AG04450 (cell line): ENCODE measurements at regions not wholly inside any gene's neighbourhood (a gene's known extent, or its start where the extent isn't known, plus 50 kb on each side); places are given as distances from the start of the nearest gene placed in this dataset.

Experiments used
- CTCF ChIA-PET: fragments of 300-600, 350-600 bp; formaldehyde crosslinking; extraction: SDS; loops from one replicate; lab custom pipeline; 2022; ENCODE audit warnings: antibody characterized with exemption, inconsistent platforms; lab: Charles Lee
- POLR2A ChIA-PET: fragments of 350-600 bp; formaldehyde crosslinking; extraction: SDS; loops from one replicate; lab custom pipeline; 2021; ENCODE audit warnings: antibody characterized with exemption, inconsistent platforms; lab: Yijun Ruan, JAX
- DNase-seq: peaks from one replicate; pipeline ENCODE4 v3.0.0-alpha.2; 2011; ENCODE audit warnings: low read depth, low spot score
- H3K27ac ChIP-seq: one replicate; pipeline ENCODE4 v1.5.1; 2012; ENCODE audit warnings: low read depth, low read length, control low read depth
- H3K27me3 ChIP-seq: one replicate; pipeline ENCODE4 v1.6.0; 2012; ENCODE audit warnings: low read length; ENCODE audit not compliant: control insufficient read depth, insufficient read depth
- H3K4me3 ChIP-seq: 2 replicates; pipeline ENCODE4 v1.5.1; 2011; ENCODE audit warnings: mild to moderate bottlenecking, low read depth, low read length, control low read depth
- H3K9me3 ChIP-seq: 2 replicates; pipeline ENCODE4 v1.5.1; 2012; ENCODE audit warnings: low read length; ENCODE audit not compliant: control insufficient read depth, insufficient read depth
- CTCF ChIP-seq: IDR thresholded peaks from 2 replicates; pipeline ENCODE4 v1.5.1; 2011; ENCODE audit warnings: low read depth, low read length, control low read depth, inconsistent platforms

- Histone ChIP-seq H3K4me3 (no peak overlapping the region), H3K27me3 (no peaks in the 10 kb centered on the region), H3K27ac (no peak overlapping the region), H3K9me3 (no peaks in the 10 kb centered on the region)
- ChIA-PET CTCF (no interaction called here), POLR2A (no interaction called here)
- no peak for DNase-seq
- TF ChIP-seq CTCF = no peak
These were observed 810.1 kb upstream of the MGAT4C start for GRCh38 chr12:87066326-87066725.

- no peak overlapping the region for H3K4me3 ChIP-seq
- POLR2A ChIA-PET = no interaction called here
- H3K9me3 ChIP-seq = no peaks in the 10 kb centered on the region
- TF ChIP-seq CTCF = no peak
- CTCF ChIA-PET = no interaction called here
- DNase-seq = no peak
- H3K27ac ChIP-seq = no peak overlapping the region
- no peaks in the 10 kb centered on the region for H3K27me3 ChIP-seq
These were observed 803.0 kb upstream of the MGAT4C start for GRCh38 chr12:87059231-87059630.

GRCh38 chr12:87054226-87054625 is 798.0 kb upstream of the MGAT4C start:
- Histone ChIP-seq H3K27ac (no peak overlapping the region), H3K9me3 (no peaks in the 10 kb centered on the region), H3K4me3 (no peak overlapping the region), H3K27me3 (no peaks in the 10 kb centered on the region)
- DNase-seq = no peak
- POLR2A ChIA-PET = no interaction called here
- CTCF ChIA-PET = interaction anchor here (0.9 to 1.1 kb wide), 2 partner anchors 139 to 513 kb away, joined by 3 read pairs; no protein-coding TSS in a partner anchor
- TF ChIP-seq CTCF = no peak

- ChIA-PET CTCF (no interaction called here), POLR2A (interaction anchor here (0.6 kb wide), 1 partner anchor 73 kb away, joined by 5 read pairs; no protein-coding TSS in a partner anchor)
- no peak for DNase-seq
- no peaks in the 10 kb centered on the region for H3K9me3 ChIP-seq
- TF ChIP-seq CTCF = no peak
- no peak overlapping the region for H3K4me3 ChIP-seq
- no peaks in the 10 kb centered on the region for H3K27me3 ChIP-seq
- H3K27ac ChIP-seq = no peak overlapping the region
These were observed 795.4 kb upstream of the MGAT4C start for GRCh38 chr12:87051621-87052020.

- no peaks in the 10 kb centered on the region for H3K9me3 ChIP-seq
- no peak overlapping the region for H3K4me3 ChIP-seq
- POLR2A ChIA-PET = no interaction called here
- no peaks in the 10 kb centered on the region for H3K27me3 ChIP-seq
- TF ChIP-seq CTCF = no peak
- CTCF ChIA-PET = no interaction called here
- H3K27ac ChIP-seq = no peak overlapping the region
- DNase-seq = no peak
These were observed 791.5 kb upstream of the MGAT4C start for GRCh38 chr12:87047691-87048090.
